HG03280 (cell line): ENCODE measurements at regions not wholly inside any gene's neighbourhood (a gene's known extent, or its start where the extent isn't known, plus 50 kb on each side); places are given as distances from the start of the nearest gene placed in this dataset.
"Not testable (repeated sequence)": the region's sequence is repeated elsewhere in the genome, so short reads cannot be mapped to it uniquely, and the experiment has no call there.

Experiments
- ATAC-seq: cut with Tn5 transposase; IDR thresholded peaks from one replicate; pipeline ENCODE4 v1.9.1; 2021; ENCODE audit warnings: mild to moderate bottlenecking, moderate library complexity; ENCODE audit not compliant: unreplicated experiment

GRCh38 chr1:58206749-58207148 is 339.8 kb downstream of the OMA1 start:
- no peak for ATAC-seq

- ATAC-seq, result no peak
Measured at GRCh38 chr1:58204284-58204683, 342.2 kb downstream of the OMA1 start.

GRCh38 chr1:58201492-58202106 is 344.9 kb downstream of the OMA1 start:
- no peak for ATAC-seq

- ATAC-seq, result no peak
Measured at GRCh38 chr1:58200437-58200836, 346.1 kb downstream of the OMA1 start.

- ATAC-seq, result no peak
Measured at GRCh38 chr1:58197811-58198210, 348.7 kb downstream of the OMA1 start.

- no peak for ATAC-seq
Measured at GRCh38 chr1:58190267-58190988, 356.1 kb downstream of the OMA1 start.

- ATAC-seq, result no peak
Measured at GRCh38 chr1:58189453-58189852, 357.1 kb downstream of the OMA1 start.

GRCh38 chr1:58183286-58183685 is 363.2 kb downstream of the OMA1 start:
- no peak for ATAC-seq

- no peak for ATAC-seq
Measured at GRCh38 chr1:58180537-58180936, 366.0 kb downstream of the OMA1 start.

GRCh38 chr1:58169160-58169559 is 377.4 kb downstream of the OMA1 start:
- not testable (repeated sequence) for ATAC-seq

GRCh38 chr1:58167131-58167530 is 379.4 kb downstream of the OMA1 start:
- not testable (repeated sequence) for ATAC-seq

- no peak for ATAC-seq
Measured at GRCh38 chr1:58166417-58166816, 380.1 kb downstream of the OMA1 start.

GRCh38 chr1:58165073-58165472 is 381.5 kb downstream of the OMA1 start:
- ATAC-seq, result no peak

GRCh38 chr1:58162952-58163550 is 383.5 kb downstream of the OMA1 start:
- no peak for ATAC-seq

GRCh38 chr1:58159434-58159830 is 387.1 kb downstream of the OMA1 start:
- no peak for ATAC-seq

- no peak for ATAC-seq
Measured at GRCh38 chr1:58158506-58159433, 387.8 kb downstream of the OMA1 start.

GRCh38 chr1:58158016-58158415 is 388.5 kb downstream of the OMA1 start:
- no peak for ATAC-seq

- no peak for ATAC-seq
Measured at GRCh38 chr1:58157256-58157655, 389.3 kb downstream of the OMA1 start.

GRCh38 chr1:58156831-58157230 is 389.7 kb downstream of the OMA1 start:
- ATAC-seq, result no peak

GRCh38 chr1:58156124-58156468 is 390.4 kb downstream of the OMA1 start:
- ATAC-seq, result peak; percentile 52

- peak; percentile 45 for ATAC-seq
Measured at GRCh38 chr1:58155418-58156123, 391.0 kb downstream of the OMA1 start.
